HEK293 (cell line): ENCODE measurements at regions not wholly inside any gene's neighbourhood (a gene's known extent, or its start where the extent isn't known, plus 50 kb on each side); places are given as distances from the start of the nearest gene placed in this dataset.

Source experiments
- CTCF ChIA-PET: fragments of 350-600 bp; formaldehyde crosslinking; extraction: SDS; loops from one replicate; lab custom pipeline; 2021; ENCODE audit warnings: antibody characterized with exemption; lab: Yijun Ruan, JAX
- POLR2A ChIA-PET: fragments of 300-600 bp; formaldehyde crosslinking; extraction: SDS; loops from one replicate; lab custom pipeline; 2020; ENCODE audit warnings: antibody characterized with exemption, inconsistent platforms; lab: Yijun Ruan, JAX
- H3K27ac ChIP-seq: fragments of 200-500 bp; sonication (Bioruptor generic); 2 replicates; pipeline ENCODE4 v1.5.1; 2014; ENCODE audit warnings: low read depth, low read length, control low read depth, inconsistent platforms; ENCODE audit errors: extremely low read depth
- H3K36me3 ChIP-seq, 2 experiments: fragments of 200-500 bp in 1 of 2; sonication (Bioruptor generic) in 1 of 2; 1 replicate in 1 of 2; 2 replicates in 1 of 2; pipeline ENCODE4 v1.5.1; 2014 to 2017; ENCODE audit warnings: inconsistent platforms in 2 of 2, low read length in 2 of 2; ENCODE audit not compliant: control insufficient read depth in 2 of 2, insufficient read depth in 1 of 2
- H3K4me1 ChIP-seq: fragments of 200-500 bp; sonication (Bioruptor generic); 2 replicates; pipeline ENCODE4 v1.5.1; 2014; ENCODE audit warnings: mild to moderate bottlenecking, low read length, inconsistent platforms; ENCODE audit not compliant: control insufficient read depth, insufficient read depth
- H3K4me3 ChIP-seq: 2 replicates; pipeline ENCODE4 v1.5.1; 2011; ENCODE audit warnings: low read depth, mild to moderate bottlenecking, control low read depth, low read length, moderate library complexity
- H3K9me3 ChIP-seq: fragments of 200-500 bp; sonication (Bioruptor generic); 2 replicates; pipeline ENCODE4 v1.5.1; 2014; ENCODE audit warnings: low read depth, low read length, inconsistent platforms; ENCODE audit not compliant: control insufficient read depth, insufficient read depth
- FEZF1 ChIP-seq: fragments of 450-650 bp; formaldehyde crosslinking; IDR thresholded peaks from 2 replicates; pipeline ENCODE4 v1.5.1; 2016; ENCODE audit warnings: missing biosample characterization, missing genetic modification characterization
- SCRT1 ChIP-seq: fragments of 450-650 bp; formaldehyde crosslinking; IDR thresholded peaks from 2 replicates; pipeline ENCODE4 v1.5.1; 2016; ENCODE audit warnings: missing biosample characterization, missing genetic modification characterization, borderline replicate concordance
- YY2 ChIP-seq: fragments of 450-650 bp; formaldehyde crosslinking; IDR thresholded peaks from 2 replicates; pipeline ENCODE4 v1.5.1; 2016; ENCODE audit warnings: missing biosample characterization, missing genetic modification characterization
- ZBTB44 ChIP-seq: fragments of 450-650 bp; IDR thresholded peaks from 2 replicates; pipeline ENCODE4 v1.5.1; 2018; ENCODE audit warnings: missing biosample characterization, mild to moderate bottlenecking, missing genetic modification characterization
- ZBTB7A ChIP-seq: fragments of 450-650 bp; formaldehyde crosslinking; IDR thresholded peaks from 2 replicates; pipeline ENCODE4 v1.5.1; 2016; ENCODE audit warnings: low read depth, missing biosample characterization, missing genetic modification characterization
- ZBTB8A ChIP-seq: fragments of 450-650 bp; formaldehyde crosslinking; IDR thresholded peaks from 2 replicates; pipeline ENCODE4 v1.5.1; 2016; ENCODE audit warnings: missing biosample characterization, missing genetic modification characterization
- ZEB2 ChIP-seq: fragments of 450-650 bp; formaldehyde crosslinking; IDR thresholded peaks from 2 replicates; pipeline ENCODE4 v1.5.1; 2016; ENCODE audit warnings: missing biosample characterization, missing genetic modification characterization
- ZNF121 ChIP-seq: fragments of 450-650 bp; formaldehyde crosslinking; IDR thresholded peaks from 2 replicates; pipeline ENCODE4 v1.5.1; 2016; ENCODE audit warnings: missing biosample characterization, missing genetic modification characterization
- ZNF138 ChIP-seq: fragments of 450-650 bp; formaldehyde crosslinking; IDR thresholded peaks from 2 replicates; pipeline ENCODE4 v1.5.1; 2016; ENCODE audit warnings: missing biosample characterization, missing genetic modification characterization, borderline replicate concordance
- ZNF155 ChIP-seq: fragments of 450-650 bp; formaldehyde crosslinking; IDR thresholded peaks from 2 replicates; pipeline ENCODE4 v1.5.1; 2016; ENCODE audit warnings: missing biosample characterization, missing genetic modification characterization
- ZNF157 ChIP-seq: fragments of 450-650 bp; formaldehyde crosslinking; IDR thresholded peaks from 2 replicates; pipeline ENCODE4 v1.5.1; 2016; ENCODE audit warnings: missing biosample characterization, missing genetic modification characterization
- ZNF174 ChIP-seq: fragments of 450-650 bp; formaldehyde crosslinking; IDR thresholded peaks from 2 replicates; pipeline ENCODE4 v1.5.0; 2017; ENCODE audit warnings: missing biosample characterization, mild to moderate bottlenecking, missing genetic modification characterization
- ZNF19 ChIP-seq: fragments of 450-650 bp; formaldehyde crosslinking; IDR thresholded peaks from 2 replicates; pipeline ENCODE4; 2016; ENCODE audit warnings: missing biosample characterization, missing genetic modification characterization, low read depth
- ZNF202 ChIP-seq: fragments of 450-650 bp; formaldehyde crosslinking; IDR thresholded peaks from 2 replicates; pipeline ENCODE4 v1.5.1; 2016; ENCODE audit warnings: missing biosample characterization, missing genetic modification characterization, borderline replicate concordance
- ZNF302 ChIP-seq: fragments of 450-650 bp; formaldehyde crosslinking; IDR thresholded peaks from 2 replicates; pipeline ENCODE4 v1.5.1; 2016; ENCODE audit warnings: missing biosample characterization, missing genetic modification characterization, low read depth
- ZNF394 ChIP-seq: fragments of 450-650 bp; formaldehyde crosslinking; IDR thresholded peaks from 2 replicates; pipeline ENCODE4 v1.5.1; 2016; ENCODE audit warnings: missing biosample characterization, missing genetic modification characterization, mild to moderate bottlenecking, moderate library complexity, borderline replicate concordance
- ZNF404 ChIP-seq: fragments of 450-650 bp; formaldehyde crosslinking; IDR thresholded peaks from 2 replicates; pipeline ENCODE4 v1.5.1; 2017; ENCODE audit warnings: missing biosample characterization, missing genetic modification characterization
- ZNF473 ChIP-seq: fragments of 450-650 bp; formaldehyde crosslinking; IDR thresholded peaks from 2 replicates; pipeline ENCODE4 v1.5.1; 2017; ENCODE audit warnings: missing biosample characterization, missing genetic modification characterization
- ZNF488 ChIP-seq: fragments of 450-650 bp; formaldehyde crosslinking; IDR thresholded peaks from 2 replicates; pipeline ENCODE4 v1.5.1; 2016; ENCODE audit warnings: missing biosample characterization, missing genetic modification characterization
- ZNF501 ChIP-seq: fragments of 450-650 bp; formaldehyde crosslinking; IDR thresholded peaks from 2 replicates; pipeline ENCODE4 v1.5.1; 2016; ENCODE audit warnings: missing biosample characterization, missing genetic modification characterization
- ZNF610 ChIP-seq: fragments of 450-650 bp; formaldehyde crosslinking; IDR thresholded peaks from 2 replicates; pipeline ENCODE4 v1.5.1; 2016; ENCODE audit warnings: missing biosample characterization, missing genetic modification characterization, borderline replicate concordance
- ZNF626 ChIP-seq: fragments of 450-650 bp; sonication (Bioruptor Pico); formaldehyde crosslinking; IDR thresholded peaks from 2 replicates; pipeline ENCODE4 v1.5.1; 2018; ENCODE audit warnings: missing biosample characterization, missing genetic modification characterization, inconsistent platforms
- ZNF629 ChIP-seq: fragments of 450-650 bp; formaldehyde crosslinking; IDR thresholded peaks from 2 replicates; pipeline ENCODE4 v1.5.1; 2017; ENCODE audit warnings: missing biosample characterization, missing genetic modification characterization
- ZNF654 ChIP-seq: fragments of 450-650 bp; formaldehyde crosslinking; IDR thresholded peaks from 2 replicates; pipeline ENCODE4 v1.5.1; 2016; ENCODE audit warnings: low read depth, missing biosample characterization, missing genetic modification characterization
- ZNF660 ChIP-seq: fragments of 450-650 bp; IDR thresholded peaks from 2 replicates; pipeline ENCODE4 v1.5.1; 2018; ENCODE audit warnings: missing biosample characterization, mild to moderate bottlenecking, missing genetic modification characterization
- ZNF768 ChIP-seq: fragments of 450-650 bp; formaldehyde crosslinking; IDR thresholded peaks from 2 replicates; pipeline ENCODE4 v1.5.1; 2018; ENCODE audit warnings: missing biosample characterization, mild to moderate bottlenecking, missing genetic modification characterization
- ZNF776 ChIP-seq: fragments of 450-650 bp; formaldehyde crosslinking; IDR thresholded peaks from 2 replicates; pipeline ENCODE4 v1.5.0; 2017; ENCODE audit warnings: missing biosample characterization, missing genetic modification characterization, borderline replicate concordance
- TF ChIP-seq, protein P1 (sequence below): fragments of 450-650 bp; formaldehyde crosslinking; IDR thresholded peaks from 2 replicates; pipeline ENCODE4 v1.5.1; 2016; ENCODE audit warnings: missing biosample characterization, missing genetic modification characterization
- TF ChIP-seq, protein P2 (sequence below): fragments of 450-650 bp; formaldehyde crosslinking; optimal IDR thresholded peaks from 2 replicates; pipeline ENCODE3; 2016; ENCODE audit warnings: missing biosample characterization, mild to moderate bottlenecking, missing genetic modification characterization

GRCh38 chrX:16488959-16489358, 161.0 kb upstream of the S100G start (continued):
- TF ChIP-seq, protein P1, sequence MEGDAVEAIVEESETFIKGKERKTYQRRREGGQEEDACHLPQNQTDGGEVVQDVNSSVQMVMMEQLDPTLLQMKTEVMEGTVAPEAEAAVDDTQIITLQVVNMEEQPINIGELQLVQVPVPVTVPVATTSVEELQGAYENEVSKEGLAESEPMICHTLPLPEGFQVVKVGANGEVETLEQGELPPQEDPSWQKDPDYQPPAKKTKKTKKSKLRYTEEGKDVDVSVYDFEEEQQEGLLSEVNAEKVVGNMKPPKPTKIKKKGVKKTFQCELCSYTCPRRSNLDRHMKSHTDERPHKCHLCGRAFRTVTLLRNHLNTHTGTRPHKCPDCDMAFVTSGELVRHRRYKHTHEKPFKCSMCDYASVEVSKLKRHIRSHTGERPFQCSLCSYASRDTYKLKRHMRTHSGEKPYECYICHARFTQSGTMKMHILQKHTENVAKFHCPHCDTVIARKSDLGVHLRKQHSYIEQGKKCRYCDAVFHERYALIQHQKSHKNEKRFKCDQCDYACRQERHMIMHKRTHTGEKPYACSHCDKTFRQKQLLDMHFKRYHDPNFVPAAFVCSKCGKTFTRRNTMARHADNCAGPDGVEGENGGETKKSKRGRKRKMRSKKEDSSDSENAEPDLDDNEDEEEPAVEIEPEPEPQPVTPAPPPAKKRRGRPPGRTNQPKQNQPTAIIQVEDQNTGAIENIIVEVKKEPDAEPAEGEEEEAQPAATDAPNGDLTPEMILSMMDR, result no peak

GRCh38 chrX:16491461-16491860, 158.5 kb upstream of the S100G start:
- H3K9me3 ChIP-seq, result no peaks in the 10 kb centered on the region
- H3K4me1 ChIP-seq, result no peaks in the 10 kb centered on the region
- no peak overlapping the region for H3K27ac ChIP-seq
- TF ChIP-seq ZNF610 (tag by site-specific recombination) (no peak), ZNF174 (tag by site-specific recombination) (no peak), ZNF302 (tag by site-specific recombination) (no peak), ZNF488 (no peak), ZNF157 (no peak), ZNF138 (tag by site-specific recombination) (no peak), ZNF19 (no peak), ZNF660 (no peak), ZNF473 (tag by site-specific recombination) (no peak), ZNF394 (no peak)
- TF ChIP-seq, protein P1, result no peak
- TF ChIP-seq, protein P2, sequence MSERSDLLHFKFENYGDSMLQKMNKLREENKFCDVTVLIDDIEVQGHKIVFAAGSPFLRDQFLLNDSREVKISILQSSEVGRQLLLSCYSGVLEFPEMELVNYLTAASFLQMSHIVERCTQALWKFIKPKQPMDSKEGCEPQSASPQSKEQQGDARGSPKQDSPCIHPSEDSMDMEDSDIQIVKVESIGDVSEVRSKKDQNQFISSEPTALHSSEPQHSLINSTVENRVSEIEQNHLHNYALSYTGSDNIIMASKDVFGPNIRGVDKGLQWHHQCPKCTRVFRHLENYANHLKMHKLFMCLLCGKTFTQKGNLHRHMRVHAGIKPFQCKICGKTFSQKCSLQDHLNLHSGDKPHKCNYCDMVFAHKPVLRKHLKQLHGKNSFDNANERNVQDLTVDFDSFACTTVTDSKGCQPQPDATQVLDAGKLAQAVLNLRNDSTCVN, result no peak
- ChIA-PET CTCF (interaction anchor here (1.0 kb wide), 1 partner anchor 368 kb away, joined by 3 read pairs; the partner anchor contains the start of gene GRPR), POLR2A (no interaction called here)
- H3K4me3 ChIP-seq, result no peak overlapping the region
- H3K36me3 ChIP-seq, result no peaks in the 10 kb centered on the region

DNA sequence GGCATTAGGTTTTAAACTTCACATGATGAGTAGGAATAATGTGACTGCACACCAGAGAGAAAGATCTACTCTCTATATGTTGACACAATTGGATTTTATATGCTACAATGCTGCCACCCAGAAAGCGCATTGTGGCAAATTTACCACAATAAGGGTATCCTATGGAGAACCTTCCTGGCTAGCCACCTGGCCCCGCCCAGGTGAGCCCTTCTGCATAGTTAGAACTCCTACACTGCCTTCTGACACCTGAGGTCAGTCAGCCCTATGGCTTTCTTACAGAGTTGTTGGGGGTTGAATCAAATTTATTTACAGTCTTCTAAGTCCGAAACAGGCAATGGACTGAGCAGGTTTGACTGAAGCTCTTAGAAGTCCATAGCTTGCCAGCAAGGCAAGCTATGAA, 153.8 kb upstream of the S100G start:
- CTCF ChIA-PET, result interaction anchor here (1.0 kb wide), 1 partner anchor 51 kb away, joined by 3 read pairs; no protein-coding TSS in a partner anchor
- H3K4me1 ChIP-seq, result no peaks in the 10 kb centered on the region
- POLR2A ChIA-PET, result no interaction called here
- no peaks in the 10 kb centered on the region for H3K36me3 ChIP-seq
- H3K27ac ChIP-seq, result no peak overlapping the region
- H3K9me3 ChIP-seq, result no peaks in the 10 kb centered on the region
- H3K4me3 ChIP-seq, result no peak overlapping the region
- no peak for TF ChIP-seq ZNF654 (tag by site-specific recombination)
- TF ChIP-seq ZNF121 (tag by site-specific recombination), result no peak
- TF ChIP-seq ZNF157, result no peak
- TF ChIP-seq ZBTB44 (tag by site-specific recombination), result no peak
- no peak for TF ChIP-seq YY2
- no peak for TF ChIP-seq ZNF155
- TF ChIP-seq ZBTB8A (tag by site-specific recombination), result no peak
- no peak for TF ChIP-seq ZNF202
- no peak for TF ChIP-seq ZEB2 (tag by site-specific recombination)
- no peak for TF ChIP-seq ZNF501
- TF ChIP-seq FEZF1 (tag by site-specific recombination), result no peak
- no peak for TF ChIP-seq ZNF404
- no peak for TF ChIP-seq ZNF776
- no peak for TF ChIP-seq ZNF629
- TF ChIP-seq ZNF768 (tag by site-specific recombination), result no peak
- TF ChIP-seq SCRT1 (tag by site-specific recombination), result no peak
- TF ChIP-seq ZBTB7A (tag by site-specific recombination), result no peak
- no peak for TF ChIP-seq ZNF626
